SK-N-SH treated with all-trans-retinoic acid at 6 μM for 48 hours (cell line): ENCODE measurements at regions not wholly inside any gene's neighbourhood (a gene's known extent, or its start where the extent isn't known, plus 50 kb on each side); places are given as distances from the start of the nearest gene placed in this dataset.

Source experiments
- ATAC-seq: fragments of 200-7000 bp; cut with Tn5 transposase; 3 replicates; pipeline ENCODE4 v1.9.1; 2020; ENCODE audit warnings: mild to moderate bottlenecking, moderate library complexity
- ARNTL ChIP-seq: fragments of 450-650 bp; formaldehyde crosslinking; IDR thresholded peaks from 2 replicates; pipeline ENCODE4 v1.5.0; 2020; ENCODE audit warnings: low read depth, mild to moderate bottlenecking, moderate library complexity, borderline replicate concordance
- BACH2 ChIP-seq: fragments of 250-450 bp; sonication (Bioruptor Pico); IDR thresholded peaks from 2 replicates; pipeline ENCODE4 v1.9.0; 2021; ENCODE audit warnings: mild to moderate bottlenecking, borderline replicate concordance
- GLIS3 ChIP-seq: fragments of 250-450 bp; sonication (Bioruptor Pico); IDR thresholded peaks from 2 replicates; pipeline ENCODE4 v1.5.0; 2020; ENCODE audit warnings: mild to moderate bottlenecking, moderate library complexity
- ISL1 ChIP-seq: fragments of 250-450 bp; sonication (Bioruptor Pico); IDR thresholded peaks from 2 replicates; pipeline ENCODE4 v2.1.2; 2022; ENCODE audit warnings: mild to moderate bottlenecking, moderate library complexity
- OSR1 ChIP-seq: fragments of 250-450 bp; sonication (Bioruptor Pico); IDR thresholded peaks from 2 replicates; pipeline ENCODE4 v1.8.0; 2022; ENCODE audit warnings: moderate library complexity, mild to moderate bottlenecking, inconsistent platforms
- PPARA ChIP-seq: fragments of 250-450 bp; sonication (Bioruptor Pico); IDR thresholded peaks from 2 replicates; pipeline ENCODE4 v1.5.0; 2020; ENCODE audit warnings: mild to moderate bottlenecking, borderline replicate concordance
- RARB ChIP-seq: fragments of 250-450 bp; sonication (Bioruptor Pico); IDR thresholded peaks from 2 replicates; pipeline ENCODE4 v1.8.0; 2021; ENCODE audit warnings: mild to moderate bottlenecking, moderate library complexity
- SNAI2 ChIP-seq: fragments of 250-450 bp; sonication (Bioruptor Pico); IDR thresholded peaks from 2 replicates; pipeline ENCODE4 v1.5.0; 2020; ENCODE audit warnings: mild to moderate bottlenecking, moderate library complexity
- TCF4 ChIP-seq: fragments of 250-450 bp; sonication (Bioruptor Pico); IDR thresholded peaks from 2 replicates; pipeline ENCODE4 v1.8.0; 2021; ENCODE audit warnings: mild to moderate bottlenecking, moderate library complexity, borderline replicate concordance
- TOX ChIP-seq: fragments of 250-450 bp; sonication (Bioruptor Pico); IDR thresholded peaks from 2 replicates; pipeline ENCODE4 v1.8.0; 2021; ENCODE audit warnings: mild to moderate bottlenecking, moderate library complexity, borderline replicate concordance
- ZC3H10 ChIP-seq: fragments of 250-450 bp; sonication (Bioruptor Pico); IDR thresholded peaks from 2 replicates; pipeline ENCODE4 v1.5.1; 2021; ENCODE audit warnings: mild to moderate bottlenecking, moderate library complexity
- ZFP30 ChIP-seq: fragments of 450-650 bp; formaldehyde crosslinking; IDR thresholded peaks from 2 replicates; pipeline ENCODE4 v1.5.0; 2022; ENCODE audit warnings: mild to moderate bottlenecking, moderate library complexity
- ZNF565 ChIP-seq: fragments of 450-650 bp; formaldehyde crosslinking; conservative IDR thresholded peaks from 2 replicates; pipeline ENCODE4 v1.5.0; 2020; ENCODE audit warnings: low read depth, mild to moderate bottlenecking, moderate library complexity
- ZNF70 ChIP-seq: fragments of 450-650 bp; formaldehyde crosslinking; IDR thresholded peaks from 2 replicates; pipeline ENCODE4 v1.5.0; 2020; ENCODE audit warnings: mild to moderate bottlenecking, moderate library complexity
- ZNF8 ChIP-seq: fragments of 450-650 bp; formaldehyde crosslinking; IDR thresholded peaks from 2 replicates; pipeline ENCODE4 v1.5.0; 2020; ENCODE audit warnings: mild to moderate bottlenecking, moderate library complexity
- TF ChIP-seq, protein P1 (sequence below): fragments of 250-450 bp; sonication (Bioruptor Pico); IDR thresholded peaks from 2 replicates; pipeline ENCODE4 v1.8.0; 2021; ENCODE audit warnings: low read depth, mild to moderate bottlenecking, moderate library complexity, borderline replicate concordance
- TF ChIP-seq, protein P2 (sequence below): fragments of 250-450 bp; sonication (Bioruptor Pico); IDR thresholded peaks from 2 replicates; pipeline ENCODE4 v1.5.1; 2021; ENCODE audit warnings: mild to moderate bottlenecking, moderate library complexity
- TF ChIP-seq, protein P3 (sequence below): fragments of 250-450 bp; sonication (Bioruptor Pico); IDR thresholded peaks from 2 replicates; pipeline ENCODE4 v1.5.0; 2020; ENCODE audit warnings: mild to moderate bottlenecking, moderate library complexity
- TF ChIP-seq, protein P4 (sequence below): fragments of 250-450 bp; sonication (Bioruptor Pico); IDR thresholded peaks from 2 replicates; pipeline ENCODE4 v1.8.0; 2020; ENCODE audit warnings: mild to moderate bottlenecking, moderate library complexity, borderline replicate concordance

DNA sequence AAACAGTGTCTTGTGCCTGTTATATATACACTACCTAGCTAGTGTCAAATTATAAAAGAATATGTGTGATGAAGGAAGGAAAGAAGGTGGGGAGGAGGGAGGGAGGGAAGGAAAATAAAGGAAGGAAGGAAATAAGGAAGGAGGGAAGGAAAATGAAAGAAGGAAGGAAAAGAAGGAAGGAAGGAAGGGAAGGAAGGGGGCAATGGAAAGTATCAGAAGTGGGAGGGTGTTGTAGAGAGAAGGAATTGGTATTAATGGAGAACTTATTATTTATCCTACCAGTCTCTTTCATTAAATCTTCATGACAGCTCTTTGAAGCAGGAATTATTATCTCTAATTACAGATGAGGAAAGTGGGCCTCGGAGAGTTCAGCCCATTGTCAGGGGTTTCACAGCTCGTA is 202.4 kb downstream of the SAMD5 start:
- TF ChIP-seq PPARA (CRISPR knock-in tag) (no peak), SNAI2 (CRISPR knock-in tag) (no peak), ZNF70 (CRISPR knock-in tag) (no peak), ZFP30 (CRISPR knock-in tag) (no peak), RARB (CRISPR knock-in tag) (no peak), TOX (CRISPR knock-in tag) (no peak), GLIS3 (CRISPR knock-in tag) (no peak), TCF4 (no peak)
- TF ChIP-seq, protein P1, sequence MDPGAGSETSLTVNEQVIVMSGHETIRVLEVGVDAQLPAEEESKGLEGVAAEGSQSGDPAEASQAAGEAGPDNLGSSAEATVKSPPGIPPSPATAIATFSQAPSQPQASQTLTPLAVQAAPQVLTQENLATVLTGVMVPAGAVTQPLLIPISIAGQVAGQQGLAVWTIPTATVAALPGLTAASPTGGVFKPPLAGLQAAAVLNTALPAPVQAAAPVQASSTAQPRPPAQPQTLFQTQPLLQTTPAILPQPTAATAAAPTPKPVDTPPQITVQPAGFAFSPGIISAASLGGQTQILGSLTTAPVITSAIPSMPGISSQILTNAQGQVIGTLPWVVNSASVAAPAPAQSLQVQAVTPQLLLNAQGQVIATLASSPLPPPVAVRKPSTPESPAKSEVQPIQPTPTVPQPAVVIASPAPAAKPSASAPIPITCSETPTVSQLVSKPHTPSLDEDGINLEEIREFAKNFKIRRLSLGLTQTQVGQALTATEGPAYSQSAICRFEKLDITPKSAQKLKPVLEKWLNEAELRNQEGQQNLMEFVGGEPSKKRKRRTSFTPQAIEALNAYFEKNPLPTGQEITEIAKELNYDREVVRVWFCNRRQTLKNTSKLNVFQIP (CRISPR knock-in tag) = no peak
- TF ChIP-seq, protein P2, sequence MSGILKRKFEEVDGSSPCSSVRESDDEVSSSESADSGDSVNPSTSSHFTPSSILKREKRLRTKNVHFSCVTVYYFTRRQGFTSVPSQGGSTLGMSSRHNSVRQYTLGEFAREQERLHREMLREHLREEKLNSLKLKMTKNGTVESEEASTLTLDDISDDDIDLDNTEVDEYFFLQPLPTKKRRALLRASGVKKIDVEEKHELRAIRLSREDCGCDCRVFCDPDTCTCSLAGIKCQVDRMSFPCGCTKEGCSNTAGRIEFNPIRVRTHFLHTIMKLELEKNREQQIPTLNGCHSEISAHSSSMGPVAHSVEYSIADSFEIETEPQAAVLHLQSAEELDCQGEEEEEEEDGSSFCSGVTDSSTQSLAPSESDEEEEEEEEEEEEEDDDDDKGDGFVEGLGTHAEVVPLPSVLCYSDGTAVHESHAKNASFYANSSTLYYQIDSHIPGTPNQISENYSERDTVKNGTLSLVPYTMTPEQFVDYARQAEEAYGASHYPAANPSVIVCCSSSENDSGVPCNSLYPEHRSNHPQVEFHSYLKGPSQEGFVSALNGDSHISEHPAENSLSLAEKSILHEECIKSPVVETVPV (CRISPR knock-in tag) = no peak

DNA sequence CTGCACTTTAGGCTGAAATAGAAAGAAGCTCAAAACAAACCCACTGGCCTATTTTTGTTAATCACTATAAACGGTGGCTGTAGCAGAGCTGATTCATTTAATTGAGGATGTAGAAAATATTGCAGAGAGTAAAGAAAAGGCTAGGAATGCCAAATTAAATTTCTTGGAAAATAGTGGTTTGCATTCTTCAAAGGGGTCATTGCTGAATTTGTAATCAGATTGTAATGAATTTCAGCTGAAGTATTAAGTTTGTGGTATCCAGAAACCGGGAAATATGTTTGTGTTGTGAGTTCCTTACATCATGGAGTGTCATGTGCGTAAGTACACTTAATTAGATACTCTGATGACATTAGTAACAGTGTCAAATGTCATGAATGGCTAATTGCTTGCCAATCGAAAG is 203.0 kb downstream of the SAMD5 start:
- TF ChIP-seq OSR1 (CRISPR knock-in tag) (no peak), ARNTL (CRISPR knock-in tag) (no peak), PPARA (CRISPR knock-in tag) (no peak), ISL1 (CRISPR knock-in tag) (no peak), TCF4 (no peak), ZC3H10 (CRISPR knock-in tag) (no peak), BACH2 (CRISPR knock-in tag) (no peak), RARB (CRISPR knock-in tag) (no peak), ZNF565 (CRISPR knock-in tag) (no peak), ZFP30 (CRISPR knock-in tag) (no peak), TOX (CRISPR knock-in tag) (no peak), SNAI2 (CRISPR knock-in tag) (no peak), GLIS3 (CRISPR knock-in tag) (no peak)
- TF ChIP-seq, protein P3, sequence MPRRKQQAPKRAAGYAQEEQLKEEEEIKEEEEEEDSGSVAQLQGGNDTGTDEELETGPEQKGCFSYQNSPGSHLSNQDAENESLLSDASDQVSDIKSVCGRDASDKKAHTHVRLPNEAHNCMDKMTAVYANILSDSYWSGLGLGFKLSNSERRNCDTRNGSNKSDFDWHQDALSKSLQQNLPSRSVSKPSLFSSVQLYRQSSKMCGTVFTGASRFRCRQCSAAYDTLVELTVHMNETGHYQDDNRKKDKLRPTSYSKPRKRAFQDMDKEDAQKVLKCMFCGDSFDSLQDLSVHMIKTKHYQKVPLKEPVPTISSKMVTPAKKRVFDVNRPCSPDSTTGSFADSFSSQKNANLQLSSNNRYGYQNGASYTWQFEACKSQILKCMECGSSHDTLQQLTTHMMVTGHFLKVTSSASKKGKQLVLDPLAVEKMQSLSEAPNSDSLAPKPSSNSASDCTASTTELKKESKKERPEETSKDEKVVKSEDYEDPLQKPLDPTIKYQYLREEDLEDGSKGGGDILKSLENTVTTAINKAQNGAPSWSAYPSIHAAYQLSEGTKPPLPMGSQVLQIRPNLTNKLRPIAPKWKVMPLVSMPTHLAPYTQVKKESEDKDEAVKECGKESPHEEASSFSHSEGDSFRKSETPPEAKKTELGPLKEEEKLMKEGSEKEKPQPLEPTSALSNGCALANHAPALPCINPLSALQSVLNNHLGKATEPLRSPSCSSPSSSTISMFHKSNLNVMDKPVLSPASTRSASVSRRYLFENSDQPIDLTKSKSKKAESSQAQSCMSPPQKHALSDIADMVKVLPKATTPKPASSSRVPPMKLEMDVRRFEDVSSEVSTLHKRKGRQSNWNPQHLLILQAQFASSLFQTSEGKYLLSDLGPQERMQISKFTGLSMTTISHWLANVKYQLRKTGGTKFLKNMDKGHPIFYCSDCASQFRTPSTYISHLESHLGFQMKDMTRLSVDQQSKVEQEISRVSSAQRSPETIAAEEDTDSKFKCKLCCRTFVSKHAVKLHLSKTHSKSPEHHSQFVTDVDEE = no peak
- TF ChIP-seq, protein P4, sequence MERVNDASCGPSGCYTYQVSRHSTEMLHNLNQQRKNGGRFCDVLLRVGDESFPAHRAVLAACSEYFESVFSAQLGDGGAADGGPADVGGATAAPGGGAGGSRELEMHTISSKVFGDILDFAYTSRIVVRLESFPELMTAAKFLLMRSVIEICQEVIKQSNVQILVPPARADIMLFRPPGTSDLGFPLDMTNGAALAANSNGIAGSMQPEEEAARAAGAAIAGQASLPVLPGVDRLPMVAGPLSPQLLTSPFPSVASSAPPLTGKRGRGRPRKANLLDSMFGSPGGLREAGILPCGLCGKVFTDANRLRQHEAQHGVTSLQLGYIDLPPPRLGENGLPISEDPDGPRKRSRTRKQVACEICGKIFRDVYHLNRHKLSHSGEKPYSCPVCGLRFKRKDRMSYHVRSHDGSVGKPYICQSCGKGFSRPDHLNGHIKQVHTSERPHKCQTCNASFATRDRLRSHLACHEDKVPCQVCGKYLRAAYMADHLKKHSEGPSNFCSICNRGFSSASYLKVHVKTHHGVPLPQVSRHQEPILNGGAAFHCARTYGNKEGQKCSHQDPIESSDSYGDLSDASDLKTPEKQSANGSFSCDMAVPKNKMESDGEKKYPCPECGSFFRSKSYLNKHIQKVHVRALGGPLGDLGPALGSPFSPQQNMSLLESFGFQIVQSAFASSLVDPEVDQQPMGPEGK (CRISPR knock-in tag) = no peak
- TF ChIP-seq, protein P2 (CRISPR knock-in tag) = no peak
- TF ChIP-seq, protein P1 (CRISPR knock-in tag) = no peak
- ATAC-seq = no peak

More for the DNA sequence above, 202.4 kb downstream of the SAMD5 start:
- ATAC-seq = no peak

DNA sequence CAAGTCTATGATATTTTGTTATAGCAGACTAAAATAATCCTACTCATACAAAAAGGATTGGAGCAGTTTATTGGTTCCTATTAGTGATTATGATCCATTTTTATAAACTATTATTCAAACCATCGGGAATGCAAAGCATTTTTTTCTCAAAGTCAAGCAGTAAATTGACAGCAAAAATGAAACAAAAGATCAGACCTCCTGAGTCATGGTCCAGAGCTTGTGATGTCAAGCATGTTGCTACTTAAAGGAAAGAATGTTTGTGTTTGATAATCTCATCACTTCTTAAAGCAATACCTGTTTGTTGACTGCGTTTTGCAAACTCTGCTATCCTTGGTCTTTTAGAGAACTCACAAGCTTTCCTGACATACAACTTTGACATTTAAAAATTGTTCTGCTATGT is 204.4 kb downstream of the SAMD5 start:
- no peak for ATAC-seq
- TF ChIP-seq ZNF8 (CRISPR knock-in tag) (no peak), ZC3H10 (CRISPR knock-in tag) (no peak), GLIS3 (CRISPR knock-in tag) (no peak)
